ENCODE measurements at regions not wholly inside any gene's neighbourhood (a gene's known extent, or its start where the extent isn't known, plus 50 kb on each side); places are given as distances from the start of the nearest gene placed in this dataset.

- TF ChIP-seq EZH2 (IDR thresholded peaks at IDR 0.05; ENCODE audit: borderline replicate concordance, insufficient read depth, low read length, poor library complexity, severe bottlenecking) (no peak), CTCF (IDR thresholded peaks at IDR 0.05; ENCODE audit: poor library complexity, severe bottlenecking) (no peak), POLR2AphosphoS5 (IDR thresholded peaks at IDR 0.05) (no peak), MXI1 (conservative IDR thresholded peaks at IDR 0.05; ENCODE audit: poor library complexity, severe bottlenecking) (no peak)
Measured at GRCh38 chr5:118365718-118366117, 622.6 kb downstream of the DTWD2 start.
